Right lobe of liver (tissue), 4 donors: ENCODE measurements at regions not wholly inside any gene's neighbourhood (a gene's known extent, or its start where the extent isn't known, plus 50 kb on each side); places are given as distances from the start of the nearest gene placed in this dataset.

Experiments used
- POLR2A ChIP-seq: fragments of 450-650 bp; IDR thresholded peaks from one replicate; pipeline ENCODE4 v1.6.1; 2017; ENCODE audit warnings: antibody characterized with exemption, mild to moderate bottlenecking
- TF ChIP-seq, protein P1 (sequence below), 4 donors: fragments of 200-600 bp in 3 of 4; fragments of 450-650 bp in 1 of 4; IDR thresholded peaks; one replicate each; pipeline versions ENCODE4 v1.5.1 to v1.8.0; 2016 to 2022; ENCODE audit warnings: antibody characterized with exemption in 4 of 4, mild to moderate bottlenecking in 2 of 4
- donor health status: DM: no; HTN: no; CAD: no.
- donor health status: DM: no; HTN: no; CAD: no.
- donor health status: DM: no; HTN: yes; CAD: no.

DNA sequence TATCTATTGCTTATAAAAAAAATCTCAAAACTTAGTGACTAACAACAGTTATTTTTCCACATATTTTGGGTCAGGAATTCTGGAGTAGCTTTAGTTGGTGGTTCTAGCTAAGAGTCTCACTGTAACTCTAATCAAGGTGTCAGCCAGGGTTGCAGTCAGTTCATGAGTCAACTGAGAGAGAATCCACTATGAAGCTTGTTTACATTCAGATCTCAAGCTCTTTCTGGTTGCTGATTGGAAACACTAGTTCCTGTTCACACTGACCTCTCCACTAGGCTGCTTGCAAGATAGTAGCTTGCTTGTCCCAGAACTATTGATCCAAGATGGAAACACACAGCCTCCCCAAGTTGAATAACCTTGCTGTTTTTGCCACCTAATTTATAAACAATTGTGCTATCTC is 1192.1 kb upstream of the B3GALT2 start:
- TF ChIP-seq, protein P1, sequence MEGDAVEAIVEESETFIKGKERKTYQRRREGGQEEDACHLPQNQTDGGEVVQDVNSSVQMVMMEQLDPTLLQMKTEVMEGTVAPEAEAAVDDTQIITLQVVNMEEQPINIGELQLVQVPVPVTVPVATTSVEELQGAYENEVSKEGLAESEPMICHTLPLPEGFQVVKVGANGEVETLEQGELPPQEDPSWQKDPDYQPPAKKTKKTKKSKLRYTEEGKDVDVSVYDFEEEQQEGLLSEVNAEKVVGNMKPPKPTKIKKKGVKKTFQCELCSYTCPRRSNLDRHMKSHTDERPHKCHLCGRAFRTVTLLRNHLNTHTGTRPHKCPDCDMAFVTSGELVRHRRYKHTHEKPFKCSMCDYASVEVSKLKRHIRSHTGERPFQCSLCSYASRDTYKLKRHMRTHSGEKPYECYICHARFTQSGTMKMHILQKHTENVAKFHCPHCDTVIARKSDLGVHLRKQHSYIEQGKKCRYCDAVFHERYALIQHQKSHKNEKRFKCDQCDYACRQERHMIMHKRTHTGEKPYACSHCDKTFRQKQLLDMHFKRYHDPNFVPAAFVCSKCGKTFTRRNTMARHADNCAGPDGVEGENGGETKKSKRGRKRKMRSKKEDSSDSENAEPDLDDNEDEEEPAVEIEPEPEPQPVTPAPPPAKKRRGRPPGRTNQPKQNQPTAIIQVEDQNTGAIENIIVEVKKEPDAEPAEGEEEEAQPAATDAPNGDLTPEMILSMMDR (IDR thresholded peaks at IDR 0.05) = no peak
- no peak for TF ChIP-seq POLR2A
